GM19468 (cell line): ENCODE measurements at regions not wholly inside any gene's neighbourhood (a gene's known extent, or its start where the extent isn't known, plus 50 kb on each side); places are given as distances from the start of the nearest gene placed in this dataset.
"Not testable (repeated sequence)": the region's sequence is repeated elsewhere in the genome, so short reads cannot be mapped to it uniquely, and the experiment has no call there.

Source experiments
- ATAC-seq: cut with Tn5 transposase; IDR thresholded peaks from one replicate; pipeline ENCODE4 v1.9.1; 2021; ENCODE audit warnings: mild to moderate bottlenecking, moderate library complexity, moderate number of reproducible peaks; ENCODE audit not compliant: unreplicated experiment; ENCODE audit errors: extremely low read depth

DNA sequence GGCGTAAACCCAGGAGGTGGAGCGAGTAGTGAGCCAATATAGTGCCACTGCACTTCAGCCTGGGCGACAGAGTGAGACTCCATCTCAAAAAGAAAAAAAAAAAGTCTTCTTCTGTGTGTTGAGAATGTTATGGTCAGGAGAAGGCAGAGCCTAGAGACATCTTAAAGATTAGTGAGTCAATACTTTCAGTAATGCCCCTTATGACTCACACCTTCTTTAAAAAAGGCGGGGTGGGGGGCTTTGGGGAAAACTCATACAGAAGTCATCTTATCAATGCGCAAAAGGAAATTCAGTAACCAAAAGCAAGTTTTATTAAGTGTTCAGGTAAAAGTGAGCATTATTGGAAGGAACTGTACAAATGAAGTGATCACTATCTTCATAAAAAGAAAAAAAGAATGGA is 1369.8 kb upstream of the LRRTM3 start:
- ATAC-seq, result no peak

DNA sequence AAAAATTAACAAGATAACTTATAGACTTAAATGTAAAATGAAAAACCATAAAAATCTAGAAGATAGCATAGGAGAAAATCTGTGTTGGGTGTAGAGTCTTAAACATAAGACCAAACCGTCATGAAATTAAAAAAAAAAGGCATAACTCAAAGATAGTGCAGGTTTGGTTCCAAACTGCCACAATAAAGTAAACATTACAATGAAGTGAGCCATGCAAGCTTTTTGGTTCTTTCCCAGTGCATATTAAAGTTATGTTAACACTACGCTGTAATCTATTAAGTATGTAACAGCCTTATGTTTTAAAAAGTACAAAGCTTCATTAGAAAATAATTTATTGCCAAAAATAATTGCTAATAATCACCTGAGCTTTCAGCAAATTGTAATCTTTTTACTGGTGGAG is 1366.5 kb upstream of the LRRTM3 start:
- no peak for ATAC-seq

DNA sequence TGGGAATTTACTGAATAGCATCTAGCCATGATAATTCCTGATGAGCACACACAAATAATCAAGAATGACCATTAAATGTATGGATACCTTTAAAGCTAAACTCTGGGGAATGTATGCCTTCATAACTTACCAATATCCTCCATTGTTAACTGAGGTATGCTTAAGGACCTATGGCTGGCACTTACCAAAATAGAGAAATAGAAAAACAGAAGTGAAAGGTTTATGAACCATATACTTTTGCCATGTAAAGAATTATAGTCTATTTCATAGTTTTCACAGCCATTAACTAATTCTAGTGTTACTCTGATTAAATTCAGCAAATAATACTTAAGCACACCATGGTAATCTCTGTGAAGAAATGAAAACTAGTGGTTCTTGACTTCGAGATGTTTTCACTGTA is 1360.6 kb upstream of the LRRTM3 start:
- no peak for ATAC-seq

DNA sequence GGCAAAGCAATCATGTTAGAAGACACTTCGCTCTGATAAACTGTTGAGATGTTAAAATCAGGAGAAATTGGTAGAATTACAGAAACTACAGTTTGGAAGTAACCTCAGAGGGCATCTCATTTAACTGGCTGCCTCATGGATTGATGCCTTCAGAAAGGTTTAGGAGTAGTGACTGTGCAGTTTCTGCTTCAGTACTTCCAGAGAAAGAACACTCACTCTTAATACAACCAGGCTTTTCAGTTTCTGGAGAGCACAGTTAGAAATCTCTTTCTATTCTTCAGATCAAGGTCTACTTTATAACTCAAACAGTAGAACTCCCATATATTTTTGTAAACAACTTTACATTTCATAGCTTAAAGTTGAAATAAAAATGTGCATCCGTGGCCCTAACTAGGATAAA is 1358.9 kb upstream of the LRRTM3 start:
- no peak for ATAC-seq

DNA sequence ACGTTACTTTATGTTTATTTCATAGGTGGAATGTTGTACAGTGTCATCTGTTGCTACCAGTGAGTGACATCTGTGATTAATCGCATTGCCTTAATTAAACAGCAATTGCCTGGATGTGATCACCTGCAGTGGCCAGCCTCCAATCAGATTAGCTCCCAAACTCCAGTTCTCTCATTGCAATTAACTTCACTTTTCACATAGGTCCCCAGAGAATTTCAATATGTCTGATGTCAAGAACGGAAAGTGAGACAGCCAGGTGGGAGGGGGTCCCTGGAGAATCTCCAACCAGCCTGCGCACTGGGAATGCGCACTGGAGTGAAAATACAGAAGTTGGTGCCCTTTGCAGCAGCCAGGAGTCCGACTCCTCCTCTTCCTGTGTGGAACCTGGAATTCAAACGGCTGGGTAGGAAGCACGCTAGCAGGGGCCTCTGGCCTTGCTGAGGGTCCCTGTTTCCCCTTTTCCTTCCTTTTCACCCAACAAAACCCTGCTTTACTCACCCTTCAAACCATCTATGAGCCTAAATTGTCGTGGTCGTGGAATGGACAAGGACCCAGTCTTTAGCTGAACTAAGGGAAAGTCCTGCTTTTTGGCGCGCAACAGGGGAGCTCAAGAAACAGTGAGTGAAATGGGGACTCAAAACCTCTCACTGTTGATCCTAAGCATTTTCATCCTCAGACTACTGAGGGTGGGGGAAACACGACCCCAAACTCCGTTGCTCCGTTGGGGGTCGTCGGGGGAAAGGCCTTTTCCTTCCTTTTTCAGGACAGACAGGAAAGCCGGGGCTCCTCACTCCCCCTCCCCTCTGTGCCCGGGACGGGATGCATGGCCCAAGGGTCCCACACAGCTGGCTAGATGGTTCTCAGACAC is 1355.5 kb upstream of the LRRTM3 start:
- no peak for ATAC-seq

DNA sequence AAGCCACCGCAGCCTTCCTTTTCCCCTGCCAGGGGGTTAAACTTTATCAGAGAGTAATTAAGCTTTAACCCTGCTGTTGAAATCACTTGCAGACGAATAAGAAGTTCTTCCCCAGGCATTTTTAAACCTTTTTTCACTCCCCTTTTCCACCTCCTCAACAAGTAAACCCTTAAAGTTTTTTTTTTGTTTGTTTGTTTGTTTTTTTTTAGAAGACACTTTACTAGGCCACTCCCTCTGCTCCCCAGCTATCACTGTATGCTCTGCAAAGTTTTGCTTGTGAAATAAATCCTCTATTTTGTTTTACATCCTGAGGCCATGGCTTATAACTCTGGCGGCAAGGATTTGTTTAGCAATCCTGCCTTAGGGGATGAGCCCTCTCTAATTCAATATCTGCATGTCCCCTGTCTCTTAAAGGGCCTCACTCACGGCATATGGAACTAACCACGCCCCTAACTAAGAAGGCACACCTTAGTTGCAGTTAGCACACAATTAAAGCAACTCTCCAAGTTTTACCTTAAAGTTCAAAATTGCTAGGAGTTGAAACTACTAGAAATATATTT is 1354.7 kb upstream of the LRRTM3 start:
- ATAC-seq, result no peak

DNA sequence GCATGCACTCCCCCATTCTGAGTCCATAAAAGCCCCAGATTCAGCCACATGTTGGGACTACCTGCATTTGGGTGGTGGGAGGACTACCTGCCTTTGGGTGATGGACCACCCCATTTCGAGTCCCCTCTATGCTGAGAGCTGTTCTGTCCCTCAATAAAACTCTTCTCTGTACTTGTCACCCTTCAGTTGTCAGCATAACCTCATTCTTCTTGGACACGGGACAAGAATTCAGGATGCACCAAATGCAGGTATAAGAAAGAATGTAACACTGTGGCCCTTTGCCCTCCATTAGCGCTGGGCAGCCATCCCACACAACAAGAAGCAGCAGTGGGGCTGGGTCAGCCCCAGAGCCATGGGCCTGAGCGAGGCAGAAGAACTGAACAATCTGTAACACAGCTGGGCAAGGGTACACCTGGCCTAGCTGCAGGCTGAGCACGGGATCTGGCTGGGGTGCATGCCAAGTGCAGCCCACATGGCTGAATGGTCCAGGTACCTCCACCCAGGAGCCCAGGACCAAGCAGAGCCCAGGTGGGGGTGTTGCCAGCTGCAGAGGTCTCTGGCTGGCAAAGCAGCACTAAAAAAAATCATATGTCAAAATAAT is 1344.3 kb upstream of the LRRTM3 start:
- no peak for ATAC-seq

DNA sequence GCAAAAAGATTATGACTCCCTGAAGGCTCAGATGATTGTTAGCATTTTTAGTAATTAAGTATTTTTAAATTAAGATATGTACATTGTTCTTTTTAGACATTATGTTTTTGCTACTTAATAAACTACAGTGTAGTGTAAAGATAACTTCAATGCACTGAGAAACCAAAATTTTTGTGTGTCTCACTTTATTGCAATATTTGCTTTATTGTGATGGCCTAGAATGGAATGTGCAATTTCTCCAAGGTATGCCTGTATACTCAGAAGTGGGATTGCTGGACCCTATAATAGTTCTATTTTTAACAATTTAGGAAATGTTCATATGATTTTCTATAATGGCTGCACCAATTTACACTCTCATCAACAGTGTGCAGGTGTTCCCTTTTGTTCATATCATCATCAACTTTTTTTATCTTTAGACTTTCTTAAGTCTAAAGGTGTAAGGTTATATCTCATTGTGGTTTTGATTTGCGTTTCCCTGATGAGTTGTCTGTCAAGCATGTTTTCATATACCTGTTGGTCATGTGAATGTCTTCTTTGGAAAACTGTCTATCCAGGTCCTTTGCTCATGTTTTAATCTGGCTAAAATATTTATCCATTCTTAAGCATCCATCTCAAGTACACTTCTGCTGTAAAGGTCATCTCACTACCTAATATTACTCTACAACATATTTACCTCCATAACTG is 1323.5 kb upstream of the LRRTM3 start:
- no peak for ATAC-seq

DNA sequence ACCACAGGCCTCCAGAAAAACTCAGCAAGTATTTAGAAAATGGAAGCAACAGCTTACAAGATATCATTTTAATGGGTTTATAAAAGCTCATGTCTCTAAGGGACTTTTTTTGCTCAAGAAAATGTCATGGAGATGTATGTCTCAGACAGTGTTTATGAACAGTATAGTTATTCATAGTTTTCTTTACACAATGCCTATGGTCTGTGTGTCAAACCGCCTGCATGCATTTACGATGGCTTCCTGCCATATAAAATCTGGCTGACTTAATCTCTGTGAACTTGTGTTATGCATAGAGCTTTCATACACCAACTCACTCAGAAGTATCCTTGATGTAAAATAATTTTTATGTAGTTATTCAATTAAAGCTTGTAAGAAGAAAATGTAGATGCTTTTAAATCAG is 1314.2 kb upstream of the LRRTM3 start:
- ATAC-seq, result no peak

DNA sequence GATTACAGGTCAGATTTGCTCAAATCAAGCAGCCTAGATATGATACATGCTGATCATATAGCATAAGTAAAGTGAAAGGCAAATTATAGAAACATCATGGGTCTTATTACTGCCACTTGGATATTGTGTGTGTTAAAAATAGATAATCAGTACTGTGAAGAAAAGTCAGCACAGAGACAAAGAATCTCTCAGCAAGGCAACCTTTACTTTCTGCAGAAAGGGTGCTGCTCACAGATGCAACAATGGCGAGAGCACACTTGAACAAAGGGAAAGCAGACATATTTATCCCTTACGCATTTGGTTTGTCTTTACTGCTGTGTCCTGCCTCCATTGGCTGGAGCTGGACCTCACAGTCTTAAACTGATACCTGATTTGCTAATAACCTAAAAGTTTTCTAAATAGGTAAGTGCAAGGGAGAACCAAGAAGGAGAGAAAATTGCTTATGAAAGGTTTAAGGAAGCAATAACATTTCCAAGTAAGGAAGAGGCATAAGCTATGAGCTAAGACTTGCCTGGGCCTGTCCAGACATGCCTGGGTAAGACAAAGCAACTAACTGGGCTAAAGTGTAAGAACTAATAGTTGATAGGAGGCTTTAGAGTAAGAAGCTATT is 1310.8 kb upstream of the LRRTM3 start:
- no peak for ATAC-seq

DNA sequence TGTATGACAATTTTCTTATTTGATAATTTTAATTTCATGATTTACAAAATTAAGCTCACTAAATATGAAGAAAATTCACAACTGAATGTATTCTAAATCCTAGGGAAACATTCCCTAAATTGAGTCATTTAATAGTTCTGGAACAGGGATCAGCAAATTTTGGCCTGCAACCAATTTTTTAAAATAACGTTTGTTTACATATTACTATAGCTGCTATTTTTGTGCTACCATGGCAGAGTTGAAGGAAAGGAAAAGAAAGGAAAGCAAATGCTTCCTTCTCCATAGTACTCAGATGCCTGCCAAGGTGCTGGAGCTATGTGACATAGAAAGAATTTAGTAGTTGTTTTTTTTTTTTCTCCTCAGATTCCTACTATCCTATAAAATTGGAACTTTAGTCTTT is 1307.7 kb upstream of the LRRTM3 start:
- ATAC-seq, result no peak

DNA sequence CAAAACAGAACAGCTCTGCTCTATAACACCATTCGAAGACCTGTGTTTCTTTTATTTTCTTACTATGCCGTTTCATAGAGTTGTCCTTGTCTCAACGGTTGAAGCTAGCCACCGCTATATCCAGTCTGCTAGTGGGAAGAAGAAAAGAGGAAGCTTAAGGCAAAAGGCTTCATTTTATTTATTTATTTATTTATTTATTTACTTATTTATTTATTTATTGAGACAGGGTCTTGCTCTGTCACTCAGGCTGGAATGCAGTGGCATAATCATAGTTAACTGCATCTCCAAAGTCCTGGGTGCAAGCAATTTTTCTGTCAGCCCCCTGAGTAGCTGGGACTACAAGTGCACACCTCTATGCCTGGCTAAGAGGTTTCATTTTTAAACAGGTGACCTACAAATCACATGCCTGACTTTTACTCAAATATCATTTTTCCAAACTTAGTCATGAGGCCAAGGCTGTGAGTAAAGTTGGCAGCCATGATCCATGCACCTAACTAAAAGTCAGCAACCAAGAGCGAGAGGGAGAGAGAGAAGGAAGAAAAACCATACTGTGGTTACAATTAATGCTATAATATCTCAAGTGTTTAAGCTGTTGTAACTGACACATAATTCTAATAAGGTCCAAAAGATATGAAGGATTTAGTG is 1305.3 kb upstream of the LRRTM3 start:
- ATAC-seq, result no peak

DNA sequence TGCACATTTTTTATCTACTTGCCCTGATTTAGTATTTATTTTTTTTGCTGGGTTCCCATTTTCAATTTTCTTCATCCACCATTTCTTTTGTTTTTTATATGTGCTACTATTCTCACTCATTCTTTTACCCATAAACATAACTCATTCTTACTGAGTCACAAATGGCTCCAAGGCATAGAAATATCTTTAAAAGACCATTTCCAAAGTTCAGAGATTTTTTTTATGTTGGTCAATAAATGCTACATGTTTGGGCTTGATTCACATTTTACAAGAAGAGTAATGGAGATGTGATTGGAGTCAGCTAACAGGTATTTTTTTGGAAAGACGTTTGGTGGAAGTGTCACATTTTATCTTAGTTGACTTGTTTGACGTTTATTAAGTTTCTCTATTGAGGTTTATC is 1303.2 kb upstream of the LRRTM3 start:
- ATAC-seq, result no peak

DNA sequence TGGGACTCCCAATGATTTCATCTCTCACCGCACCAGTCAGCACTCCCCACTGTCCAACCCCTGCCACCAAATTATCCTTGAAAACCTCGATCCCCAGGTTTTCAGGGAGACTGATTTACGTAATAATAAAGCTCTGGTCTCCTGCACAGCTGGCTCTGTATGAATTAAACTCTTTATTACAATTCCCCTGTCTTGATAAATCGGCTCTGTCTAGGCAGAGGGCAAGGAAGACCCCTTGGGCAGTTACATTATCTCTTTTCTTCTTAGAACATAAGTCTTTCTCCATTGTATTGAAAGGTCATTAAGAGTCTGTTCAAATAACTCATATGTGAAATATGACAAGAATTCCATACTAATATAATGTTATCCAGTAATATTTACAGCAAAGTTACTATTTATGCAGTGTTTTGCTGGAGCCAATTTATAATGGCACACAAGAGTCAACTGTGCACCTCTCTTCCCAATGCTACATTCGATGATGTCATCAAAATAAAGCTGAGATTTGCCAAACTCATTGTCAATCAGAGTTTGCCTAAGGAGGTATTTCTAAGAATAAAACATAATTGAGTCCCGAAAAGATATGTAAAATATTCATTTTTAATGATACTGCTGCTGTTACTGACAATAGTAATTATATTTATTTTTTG is 1297.2 kb upstream of the LRRTM3 start:
- ATAC-seq, result no peak

DNA sequence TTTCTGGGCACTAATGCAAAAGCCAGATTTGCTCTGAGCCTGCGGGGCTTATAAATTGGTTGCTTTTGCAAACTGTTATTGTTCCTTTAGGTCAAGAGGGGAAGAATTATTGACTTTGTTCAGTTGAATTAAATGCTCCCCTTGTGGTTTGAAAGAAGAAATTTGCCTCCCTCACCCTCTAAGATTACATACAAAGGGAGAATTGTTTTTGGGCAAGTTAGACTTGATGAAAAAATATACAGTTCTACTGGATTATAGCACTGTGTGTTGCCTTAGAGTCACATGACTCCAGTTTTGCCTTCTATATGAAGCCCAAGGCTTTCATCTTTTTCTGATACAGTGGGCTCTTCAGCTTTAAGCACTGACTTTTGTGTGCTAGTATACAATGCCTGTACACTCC is 1265.8 kb upstream of the LRRTM3 start:
- ATAC-seq, result no peak

DNA sequence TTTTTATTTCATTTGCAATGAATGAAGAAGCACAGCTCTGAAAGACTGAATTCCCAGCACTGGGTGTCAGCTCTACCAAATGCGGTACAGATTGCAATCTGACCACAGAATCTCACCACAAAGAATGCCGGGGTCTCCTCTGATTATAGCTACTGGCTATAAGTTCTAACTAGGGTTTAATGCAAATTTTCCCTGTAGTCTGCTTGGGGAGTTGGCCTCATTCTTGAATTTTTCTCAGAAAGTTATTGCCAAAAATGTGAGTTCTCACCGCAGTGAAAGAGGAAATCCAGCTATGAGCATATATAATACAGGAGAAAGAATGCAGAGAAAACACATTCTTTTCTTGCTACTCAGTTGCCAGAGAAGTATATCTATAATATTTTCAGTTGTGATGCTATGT is 1255.7 kb upstream of the LRRTM3 start:
- no peak for ATAC-seq

DNA sequence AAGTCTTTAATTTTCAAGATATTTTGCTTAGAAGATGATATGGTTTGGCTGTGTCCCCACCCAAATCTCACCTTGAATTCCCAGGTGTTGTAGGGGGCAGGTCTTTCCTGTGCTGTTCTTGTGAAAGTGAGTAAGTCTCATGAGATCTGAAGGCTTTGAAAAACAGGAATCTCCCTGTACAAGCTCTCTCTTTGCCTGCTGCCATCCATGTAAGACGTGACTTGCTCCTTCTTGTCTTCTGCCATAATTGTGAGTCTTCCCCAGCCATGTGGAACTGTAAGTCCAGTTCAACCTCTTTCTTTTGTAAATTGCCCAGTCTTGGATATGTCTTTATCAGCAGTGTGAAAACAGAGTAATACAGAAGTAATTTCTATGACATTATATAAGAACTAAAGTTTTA is 1255.2 kb upstream of the LRRTM3 start:
- not testable (repeated sequence) for ATAC-seq

DNA sequence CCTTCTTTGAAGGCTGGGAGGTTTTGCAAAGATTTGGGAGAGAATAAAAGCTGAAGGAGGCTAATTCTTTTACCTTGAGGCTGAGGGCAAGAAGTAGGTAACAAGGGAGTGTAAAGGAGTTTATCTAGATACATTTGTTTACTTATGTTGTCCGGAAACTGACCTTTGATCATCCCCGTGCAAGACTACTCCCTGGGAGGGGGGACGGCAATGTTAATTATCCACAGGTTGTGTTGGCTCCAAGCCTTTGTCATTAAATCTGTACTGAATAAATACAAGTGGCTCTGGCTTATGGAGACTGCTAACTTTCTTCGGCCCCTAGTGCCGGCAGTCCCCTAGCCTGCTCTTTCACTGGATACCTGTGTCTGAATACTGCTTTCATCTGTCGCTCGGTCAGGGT is 1250.6 kb upstream of the LRRTM3 start:
- no peak for ATAC-seq

DNA sequence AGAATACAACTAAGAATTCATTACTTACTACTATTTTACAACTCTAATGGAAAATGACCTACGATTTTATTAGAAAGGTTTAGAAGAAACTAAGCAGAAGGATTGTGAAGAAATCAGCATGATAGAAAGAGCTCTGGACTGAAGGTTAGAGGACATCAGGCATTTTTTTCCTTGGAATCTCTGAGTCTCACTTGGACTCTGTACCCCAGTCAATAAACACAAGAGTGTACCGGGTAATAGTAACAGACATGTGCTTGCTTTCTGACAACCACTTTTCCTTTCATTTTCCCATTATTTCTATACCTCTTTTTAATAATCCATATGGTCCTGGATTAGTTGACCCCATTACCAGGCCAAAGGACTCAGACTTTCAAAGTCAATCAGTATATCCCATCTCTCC is 1240.9 kb upstream of the LRRTM3 start:
- ATAC-seq, result no peak
